GM18858 (cell line): ENCODE measurements at regions not wholly inside any gene's neighbourhood (a gene's known extent, or its start where the extent isn't known, plus 50 kb on each side); places are given as distances from the start of the nearest gene placed in this dataset.

ENCODE experiments used
- ATAC-seq: cut with Tn5 transposase; IDR thresholded peaks from one replicate; pipeline ENCODE4 v1.9.1; 2021; ENCODE audit not compliant: unreplicated experiment

DNA sequence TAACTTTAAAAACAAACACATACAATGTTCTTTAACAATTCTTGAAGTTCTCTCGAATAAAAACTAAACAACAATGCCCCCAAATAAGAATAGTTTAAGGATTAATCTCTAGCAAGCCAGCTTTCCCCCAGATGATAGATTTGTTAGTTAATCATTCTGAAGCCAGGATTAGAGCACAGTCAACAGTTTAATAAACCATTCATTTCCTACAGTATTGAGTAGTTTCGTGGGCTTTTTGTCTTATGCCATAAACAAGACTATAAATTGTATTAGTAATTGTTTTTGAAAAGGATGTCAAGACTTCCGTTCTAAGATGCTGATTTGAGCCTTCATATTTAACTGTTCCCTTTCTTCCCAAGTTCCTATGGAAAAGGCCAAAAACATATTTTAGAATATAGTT is 136.6 kb downstream of the PIK3R1 start:
- no peak for ATAC-seq

DNA sequence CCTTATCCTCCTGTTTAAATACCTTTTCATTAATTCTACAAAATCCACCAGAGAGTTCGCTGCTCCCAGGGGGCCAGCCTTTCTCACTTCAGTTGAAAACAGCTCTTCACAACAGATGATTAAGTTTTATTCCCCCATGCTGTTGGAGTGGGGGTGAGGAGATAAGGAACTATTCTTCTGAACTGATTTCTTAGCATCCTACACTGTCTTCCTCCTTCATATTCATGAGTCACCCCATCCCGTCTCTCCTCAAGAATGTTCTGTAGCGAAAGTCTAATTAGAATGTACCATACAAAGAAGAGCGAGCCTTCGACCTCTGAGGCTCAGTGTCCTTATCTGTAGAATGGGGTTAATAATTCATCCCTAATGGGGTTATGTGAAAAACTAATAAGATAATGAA is 138.0 kb downstream of the PIK3R1 start:
- ATAC-seq: no peak

DNA sequence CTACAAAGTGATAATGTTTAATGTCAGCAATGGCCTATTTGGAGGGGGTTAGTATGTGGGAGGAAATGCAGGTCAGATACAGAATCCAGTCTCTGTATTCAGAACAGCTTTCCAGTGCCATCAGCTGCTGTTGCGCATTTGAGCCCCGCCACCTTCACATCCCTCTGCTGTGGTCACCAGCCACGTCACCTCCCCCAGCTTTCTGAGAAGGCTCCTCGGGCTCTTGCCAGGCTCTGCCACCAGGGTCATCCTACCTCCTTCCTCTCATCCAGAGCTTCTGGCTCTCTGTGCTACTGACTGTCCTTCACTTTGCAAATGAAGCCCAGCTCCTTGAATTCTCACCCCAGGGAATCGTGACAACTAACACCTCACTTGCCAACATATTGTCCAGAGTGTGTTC is 138.8 kb downstream of the PIK3R1 start:
- no peak for ATAC-seq

DNA sequence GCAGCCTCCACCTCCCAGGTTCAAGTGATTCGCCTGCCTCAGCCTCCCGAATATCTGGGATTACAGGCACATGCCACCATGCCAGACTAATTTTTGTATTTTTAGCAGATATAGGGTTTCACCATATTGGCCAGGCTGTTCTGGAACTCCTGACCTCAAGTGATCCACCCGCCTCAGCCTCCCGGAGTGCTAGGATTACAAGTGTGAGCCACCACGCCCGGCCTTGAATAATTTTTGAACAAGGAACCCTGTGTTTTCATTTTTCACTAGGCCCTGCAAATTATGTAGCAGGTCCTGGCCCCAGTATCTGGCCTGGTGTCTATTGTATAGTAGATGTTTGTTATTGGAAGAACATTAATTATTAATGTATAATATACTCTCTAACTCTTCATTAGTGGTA is 140.7 kb downstream of the PIK3R1 start:
- no peak for ATAC-seq

DNA sequence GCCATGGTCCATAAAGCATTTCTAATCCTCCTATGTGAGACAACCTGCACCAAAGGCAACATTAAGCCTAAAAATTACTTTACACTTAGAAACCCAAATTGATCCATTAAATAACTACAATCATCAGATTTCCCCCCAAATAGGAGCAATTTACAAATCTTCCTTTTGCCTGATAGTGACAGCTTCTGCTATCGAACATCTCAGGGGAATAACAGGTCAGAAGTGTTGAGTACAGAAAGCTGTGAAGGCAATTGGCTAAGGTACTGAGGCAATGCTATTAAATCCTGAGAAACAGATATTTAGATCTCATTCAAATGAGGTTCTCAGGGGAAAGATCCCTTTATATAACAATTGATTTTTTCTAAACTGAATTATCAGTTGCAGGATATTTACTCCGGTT is 141.1 kb downstream of the PIK3R1 start:
- no peak for ATAC-seq

DNA sequence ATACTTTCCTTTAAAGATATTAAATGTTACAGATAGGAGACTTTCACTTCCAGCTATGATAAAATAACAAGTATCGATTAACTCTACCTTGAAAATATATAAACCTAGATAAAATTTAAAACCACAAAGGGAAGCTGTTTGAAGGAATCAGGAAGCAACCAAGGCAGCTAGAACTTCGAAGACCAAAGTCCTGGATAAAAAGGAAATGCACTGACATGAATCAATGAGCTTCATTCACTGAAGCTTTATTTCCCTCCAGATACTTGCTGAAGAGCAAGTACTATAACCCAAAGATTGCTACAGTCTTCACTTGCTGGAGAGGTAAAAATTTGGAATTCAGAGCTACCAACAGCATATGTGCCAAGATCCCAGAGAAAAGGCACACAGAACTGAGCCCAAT is 144.1 kb downstream of the PIK3R1 start:
- ATAC-seq: no peak

DNA sequence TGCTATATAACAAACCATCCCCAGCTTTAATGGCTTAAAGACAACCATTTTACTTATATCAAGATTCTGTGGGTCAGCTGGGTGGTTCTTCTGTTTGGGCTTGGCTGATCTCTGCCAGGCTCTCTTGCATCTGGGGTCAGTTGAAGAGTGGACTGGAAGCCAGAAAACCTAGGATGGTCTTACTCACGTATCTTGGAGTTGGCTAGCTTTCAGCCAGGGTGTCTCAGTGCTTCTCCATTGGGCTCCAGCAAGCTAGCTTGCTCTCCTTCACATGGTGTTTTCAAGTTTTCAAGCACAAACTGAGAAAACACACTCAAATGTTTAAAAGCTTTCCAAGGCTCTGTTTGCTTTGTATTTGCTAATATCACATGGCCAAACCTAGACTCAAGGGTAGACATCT is 146.8 kb downstream of the PIK3R1 start:
- ATAC-seq: no peak

DNA sequence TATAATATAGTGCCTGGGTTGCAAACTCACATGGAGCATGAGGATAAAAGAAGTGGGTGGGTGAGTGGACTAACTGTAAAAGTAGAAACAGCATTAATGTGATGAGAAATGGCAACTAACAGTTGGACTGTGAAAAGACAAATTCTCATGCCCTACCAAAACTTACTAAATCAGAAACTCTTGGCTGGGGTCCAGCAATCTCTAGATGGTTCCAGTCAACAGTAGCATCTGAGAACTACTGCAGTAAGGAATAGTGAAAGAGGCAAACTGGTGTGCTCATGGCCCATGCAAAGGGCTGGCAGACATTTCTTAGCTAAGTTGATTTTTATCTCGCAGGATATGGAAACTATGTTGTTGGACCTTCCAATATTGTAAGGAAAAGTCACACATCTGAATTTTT is 150.3 kb downstream of the PIK3R1 start:
- no peak for ATAC-seq

DNA sequence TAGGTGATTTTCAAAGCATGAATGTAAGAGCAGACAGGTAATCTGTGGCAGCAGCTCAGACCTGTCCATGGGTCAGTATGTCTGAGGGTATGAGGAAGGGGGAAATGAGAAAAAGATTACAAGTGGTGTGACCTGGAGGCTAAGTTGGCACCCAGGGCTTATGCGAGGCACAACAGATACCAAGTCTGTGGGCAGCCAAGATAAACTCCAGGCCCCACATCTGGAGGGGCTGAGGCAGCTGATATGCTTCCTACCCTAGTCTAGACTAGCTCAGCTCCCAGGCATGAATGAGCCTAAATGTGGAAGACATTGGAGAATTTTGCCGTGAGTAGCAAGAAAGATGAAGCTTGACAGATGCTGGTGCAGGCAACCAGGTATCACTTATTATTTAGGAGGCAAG is 151.7 kb downstream of the PIK3R1 start:
- ATAC-seq: no peak

DNA sequence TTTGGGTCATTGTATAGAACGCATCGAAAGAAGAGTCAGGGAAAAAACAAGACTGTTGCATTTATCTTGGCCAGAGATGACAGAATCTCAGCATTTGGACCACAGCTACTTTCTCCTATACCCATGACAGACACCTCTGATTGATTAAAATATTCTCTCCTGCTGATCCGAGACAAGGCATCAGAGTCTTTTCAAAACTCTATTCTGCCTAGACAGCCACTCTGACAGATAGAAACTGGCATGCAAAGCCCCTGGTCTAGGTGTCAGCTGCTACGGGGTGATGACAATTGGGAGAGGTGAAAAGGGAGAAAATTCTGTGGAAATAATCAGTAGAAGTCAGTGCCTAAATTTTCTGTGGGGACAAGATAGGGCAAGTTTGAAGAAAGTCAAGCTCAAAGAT is 152.2 kb downstream of the PIK3R1 start:
- ATAC-seq: no peak

DNA sequence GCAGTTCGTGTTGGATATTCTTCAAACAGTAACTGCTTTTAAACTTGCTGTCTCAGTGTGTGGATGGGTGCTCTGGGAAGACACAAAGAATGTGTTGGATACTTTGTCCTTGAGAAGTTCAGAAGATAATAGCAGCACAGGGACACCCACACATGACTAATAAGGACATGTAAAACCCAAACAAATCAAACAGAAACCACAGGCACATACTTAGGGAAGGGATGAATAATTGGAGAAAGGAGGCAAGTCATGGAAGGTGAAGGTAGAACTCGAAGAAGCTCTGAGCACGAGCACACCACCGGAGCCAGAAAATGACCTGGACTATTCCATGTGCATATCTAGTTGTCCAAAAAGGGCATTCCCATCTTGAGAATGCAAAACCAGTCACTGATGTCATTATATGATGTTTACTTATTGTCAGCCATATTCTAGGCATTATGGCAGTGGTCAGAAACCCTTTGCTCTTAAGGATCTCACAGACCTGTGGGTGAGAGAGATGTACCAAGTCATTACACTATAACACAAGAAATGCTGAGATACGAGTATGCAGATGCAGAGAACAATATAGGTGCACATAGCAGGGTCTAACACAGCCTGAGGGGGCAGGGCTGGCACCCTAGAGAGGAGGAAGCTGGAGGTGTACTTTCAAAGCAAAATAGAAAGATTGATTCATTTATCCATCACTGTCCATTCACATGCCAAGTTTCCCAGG is 152.9 kb downstream of the PIK3R1 start:
- ATAC-seq: no peak

DNA sequence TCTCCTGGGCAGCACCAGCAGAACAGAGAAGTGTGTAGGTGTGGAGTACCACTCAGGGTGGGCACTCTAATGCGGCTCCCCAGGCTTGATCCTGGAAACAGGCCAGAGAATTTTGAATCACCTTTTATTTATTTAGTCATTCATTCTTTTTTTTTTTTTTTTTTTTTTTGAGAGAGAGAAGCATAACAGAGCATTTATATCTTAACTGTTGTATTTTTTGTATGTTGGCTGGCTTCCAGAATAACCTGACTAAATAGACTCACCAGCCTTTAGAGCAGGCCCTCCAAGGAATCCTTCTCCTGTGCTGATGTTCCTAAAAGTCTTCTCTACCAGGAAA is 153.4 kb downstream of the PIK3R1 start:
- no peak for ATAC-seq

DNA sequence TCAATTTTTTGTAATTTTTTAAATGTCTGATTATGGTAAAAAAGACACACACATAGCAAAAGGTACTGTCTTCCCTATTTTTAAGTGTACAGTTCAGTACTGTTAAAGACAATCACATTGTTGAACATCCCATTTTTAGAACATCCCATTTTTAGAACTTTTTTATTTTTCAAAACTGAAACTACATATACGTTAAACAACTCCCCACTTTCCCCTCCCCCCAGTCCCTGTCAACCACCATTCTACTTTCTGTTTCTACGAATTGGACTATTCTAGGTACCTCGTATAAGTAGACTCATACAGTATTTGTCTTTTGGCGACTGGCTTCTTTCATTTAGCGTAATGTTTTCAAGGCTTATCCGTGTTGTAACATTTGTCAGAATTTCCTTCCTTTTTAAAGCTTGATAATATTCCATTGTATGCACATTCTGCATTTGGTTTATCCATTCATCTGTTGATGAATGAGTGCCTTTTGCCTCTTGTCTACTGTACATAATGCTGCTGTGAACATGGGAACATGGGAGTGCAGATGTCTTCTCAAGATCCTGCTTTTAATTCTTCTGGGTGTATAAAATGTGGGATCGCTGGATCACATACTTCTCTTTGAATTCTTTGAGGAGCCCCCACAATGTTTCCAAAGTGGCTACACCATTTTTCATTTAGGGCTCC is 154.0 kb downstream of the PIK3R1 start:
- ATAC-seq: peak; percentile 69

DNA sequence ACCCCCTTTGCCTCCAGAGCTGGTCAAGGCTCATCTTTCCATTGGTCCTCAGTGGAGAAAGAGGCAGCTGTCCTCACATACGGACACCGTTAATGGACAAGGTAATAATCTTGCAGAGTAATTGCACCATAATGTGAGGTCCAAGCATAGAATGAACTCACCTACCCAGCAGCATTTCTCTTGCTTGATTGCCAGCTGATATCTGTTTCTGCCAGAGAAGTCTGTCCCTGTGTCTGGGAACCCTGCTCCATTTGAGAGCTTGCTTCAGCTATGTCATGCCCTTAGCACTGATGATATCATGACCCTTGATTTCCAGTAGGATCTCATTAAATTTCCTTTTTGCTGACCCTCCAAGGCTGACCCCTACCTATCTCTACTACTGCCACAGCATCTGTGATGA is 154.6 kb downstream of the PIK3R1 start:
- no peak for ATAC-seq

DNA sequence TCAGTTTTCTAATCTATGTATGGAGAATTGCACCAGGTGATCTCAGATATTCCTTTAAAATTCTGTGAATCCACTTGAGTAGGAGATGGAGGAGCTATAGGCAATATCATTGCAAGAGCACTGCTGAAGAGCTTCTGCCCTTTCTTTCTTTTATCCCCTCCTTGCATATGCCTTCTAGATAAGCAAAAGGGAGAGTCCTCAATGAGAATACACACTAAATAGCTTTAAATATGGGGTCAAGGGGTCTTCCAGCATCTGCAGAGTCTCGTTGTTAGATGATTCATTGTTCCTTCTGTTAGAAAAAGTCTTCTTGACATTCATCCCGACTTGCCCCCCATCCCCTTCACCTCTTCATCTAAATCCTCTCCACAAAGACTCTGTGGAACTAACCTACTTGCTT is 156.1 kb downstream of the PIK3R1 start:
- no peak for ATAC-seq

DNA sequence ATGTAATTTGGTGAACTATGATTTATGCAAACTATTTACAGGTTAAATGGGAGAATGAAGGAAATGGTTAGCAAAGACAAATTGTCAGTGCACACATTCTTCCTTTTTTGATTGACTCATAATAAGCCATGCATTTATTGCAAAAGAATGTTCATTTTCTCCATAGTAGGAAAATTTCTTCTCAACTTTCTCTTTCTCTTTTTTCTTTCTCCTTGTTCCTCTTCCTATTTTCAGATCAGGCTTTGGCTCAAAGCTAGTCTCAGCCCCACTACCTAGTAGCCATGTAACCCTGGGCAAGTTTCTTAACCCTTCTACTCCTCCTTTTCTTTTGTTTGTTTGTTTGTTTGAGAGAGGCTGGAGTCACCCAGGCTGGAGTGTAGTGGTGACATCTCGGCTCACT is 156.6 kb downstream of the PIK3R1 start:
- ATAC-seq: no peak

DNA sequence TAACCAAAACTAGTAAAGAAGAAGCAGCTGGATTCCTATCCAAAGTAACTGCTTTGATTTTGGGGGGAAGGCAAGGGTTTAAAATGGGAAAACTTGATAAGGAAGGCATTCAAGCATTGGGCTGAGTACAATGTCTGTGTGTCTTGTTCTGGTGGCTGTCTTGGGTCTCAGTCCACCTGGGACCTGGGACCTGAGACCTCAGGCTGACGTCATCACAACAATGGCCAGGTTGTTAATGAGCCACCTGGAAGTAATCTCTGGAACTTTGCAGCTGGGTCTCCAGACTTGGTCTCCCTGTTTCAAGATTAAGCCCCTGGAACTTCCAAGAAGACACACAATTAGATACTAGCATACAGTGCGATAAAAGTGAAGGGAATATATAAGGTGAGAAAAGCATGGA is 157.5 kb downstream of the PIK3R1 start:
- ATAC-seq: no peak

DNA sequence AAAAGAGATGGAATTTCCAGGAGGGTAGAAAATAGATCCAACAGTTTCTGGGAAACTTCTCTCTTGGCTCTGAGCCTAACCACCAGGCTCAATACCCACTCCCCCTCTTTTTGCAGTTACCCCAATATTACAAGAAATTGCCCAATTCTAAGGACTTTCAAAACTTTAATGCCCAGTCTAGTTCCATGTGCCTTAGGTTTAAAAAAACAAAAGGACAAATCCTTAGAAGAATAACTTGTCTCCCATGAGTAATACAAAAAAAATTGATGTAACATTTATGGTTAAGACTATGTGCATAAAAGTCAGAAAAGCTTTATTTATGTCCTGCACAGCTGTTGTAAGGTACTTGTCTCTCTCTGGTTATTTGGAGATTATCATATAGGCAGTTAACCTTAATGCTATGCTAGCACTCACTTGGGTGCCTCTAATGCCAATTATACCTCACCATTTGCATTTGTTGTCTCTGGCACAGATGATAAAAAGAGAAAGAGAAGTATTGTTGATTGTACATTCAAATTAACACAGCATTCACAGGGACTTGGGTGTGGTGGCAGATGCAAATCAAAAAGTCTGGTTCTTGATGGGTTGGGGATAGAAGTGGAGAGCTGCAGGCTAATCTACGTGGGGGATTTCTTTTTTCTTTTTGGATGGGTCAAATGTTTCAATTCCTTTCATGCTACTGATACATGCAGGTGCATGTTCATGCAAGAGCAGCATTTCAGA is 159.4 kb downstream of the PIK3R1 start:
- ATAC-seq: peak; percentile 36

DNA sequence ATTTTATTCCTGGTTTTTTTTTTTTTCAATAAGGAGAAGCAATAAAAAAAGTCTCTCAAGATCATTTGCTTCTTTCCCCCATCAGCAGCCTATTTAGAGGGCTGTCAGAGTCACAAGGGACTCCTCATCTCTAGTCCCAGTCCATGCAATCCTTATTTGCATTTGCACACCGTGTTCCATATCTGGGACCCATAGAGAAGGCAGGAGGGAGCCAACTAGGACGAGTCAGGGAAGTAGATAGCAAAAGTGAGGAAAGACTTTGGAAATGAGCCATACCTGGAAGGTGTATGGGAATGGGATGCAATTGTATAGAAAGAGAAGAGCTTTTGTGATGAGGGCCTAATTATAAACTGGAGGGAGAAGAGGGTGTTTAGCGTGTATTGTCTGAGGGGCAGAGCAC is 160.0 kb downstream of the PIK3R1 start:
- ATAC-seq: no peak

DNA sequence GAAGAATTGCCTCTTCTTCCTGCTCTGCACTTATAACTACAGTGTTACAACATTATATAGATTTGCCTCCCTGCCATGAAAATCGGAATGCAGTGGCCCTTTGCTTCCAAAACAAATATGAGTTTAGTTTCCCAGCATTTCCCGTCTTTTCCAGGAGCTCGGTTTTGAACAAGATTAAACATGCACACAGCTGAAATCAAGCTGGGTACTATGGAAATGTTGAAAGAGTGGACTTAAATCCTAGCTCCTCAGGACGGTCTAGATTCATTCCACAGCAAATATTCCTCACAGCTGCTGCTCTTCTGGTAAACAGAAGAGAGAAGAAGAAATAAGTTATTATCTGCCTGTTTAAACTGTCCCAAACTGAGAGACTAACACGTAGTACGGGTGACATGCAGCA is 161.4 kb downstream of the PIK3R1 start:
- no peak for ATAC-seq

DNA sequence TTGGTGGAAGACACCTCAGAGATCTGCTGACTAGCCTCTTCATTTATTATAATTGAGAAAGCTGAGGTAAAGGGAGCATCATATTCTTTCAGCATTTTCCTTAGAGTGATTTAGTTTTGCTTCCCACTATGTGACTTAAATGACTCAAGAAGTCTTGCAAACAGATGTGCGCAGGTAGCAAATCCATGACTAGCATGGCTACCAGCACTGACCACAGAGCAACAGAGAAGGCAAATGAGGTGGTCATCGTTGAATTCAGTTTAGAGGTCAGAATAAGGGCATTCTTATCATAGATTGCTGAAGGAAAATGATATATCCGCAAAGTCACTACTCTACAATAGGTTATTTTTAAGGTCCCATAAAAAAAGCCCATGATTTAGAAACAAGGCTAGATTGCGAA is 162.2 kb downstream of the PIK3R1 start:
- no peak for ATAC-seq

DNA sequence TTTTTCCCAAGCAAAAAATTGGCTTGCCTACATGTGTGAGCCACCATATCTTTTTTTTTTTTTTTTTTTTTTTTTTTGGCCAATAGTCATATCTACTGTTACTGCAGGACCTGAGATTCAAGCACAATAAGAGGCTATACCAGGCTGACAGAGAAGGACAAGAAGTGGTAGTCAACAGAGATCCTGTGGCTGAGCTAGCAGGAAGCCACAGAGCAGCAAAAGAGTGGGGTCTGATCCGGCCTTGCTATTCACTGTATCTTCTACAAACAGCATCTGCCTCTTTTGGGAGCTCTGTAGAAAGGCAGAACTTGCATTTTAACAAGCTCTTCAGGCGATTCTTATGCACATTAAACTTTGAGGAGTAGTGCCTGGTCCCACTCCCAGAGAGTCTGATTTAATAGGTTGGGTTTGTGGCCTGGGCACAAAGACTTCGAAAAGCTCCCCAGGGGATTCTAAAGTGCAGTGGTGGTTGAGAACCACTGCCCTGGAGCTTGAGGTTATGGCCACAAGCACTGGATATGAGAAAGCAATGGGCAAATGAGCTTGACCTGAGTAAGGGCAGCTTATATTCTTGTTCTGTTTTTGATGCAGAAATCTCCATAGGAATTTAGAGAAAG is 162.8 kb downstream of the PIK3R1 start:
- peak; percentile 66 for ATAC-seq
